Gastrocnemius medialis (tissue), 4 donors: ENCODE measurements at regions not wholly inside any gene's neighbourhood (a gene's known extent, or its start where the extent isn't known, plus 50 kb on each side); places are given as distances from the start of the nearest gene placed in this dataset.

Source experiments
- POLR2A ChIP-seq, 2 donors: fragments of 450-650 bp; IDR thresholded peaks; one replicate each; pipeline ENCODE4 v1.6.1; 2017; ENCODE audit warnings: antibody characterized with exemption in 2 of 2, mild to moderate bottlenecking in 2 of 2, moderate library complexity in 2 of 2
- TF ChIP-seq, protein P1 (sequence below), 5 experiments: fragments of 450-650 bp in 3 of 5; fragments of 200-600 bp in 2 of 5; sonication (generic) in 2 of 5; IDR thresholded peaks in 4 of 5; conservative IDR thresholded peaks in 1 of 5; 1 replicate in 4 of 5; 2 replicates in 1 of 5; pipeline ENCODE4 v1.5.1; 2016 to 2019; ENCODE audit warnings: antibody characterized with exemption in 5 of 5, mild to moderate bottlenecking in 3 of 5, moderate library complexity in 3 of 5

DNA sequence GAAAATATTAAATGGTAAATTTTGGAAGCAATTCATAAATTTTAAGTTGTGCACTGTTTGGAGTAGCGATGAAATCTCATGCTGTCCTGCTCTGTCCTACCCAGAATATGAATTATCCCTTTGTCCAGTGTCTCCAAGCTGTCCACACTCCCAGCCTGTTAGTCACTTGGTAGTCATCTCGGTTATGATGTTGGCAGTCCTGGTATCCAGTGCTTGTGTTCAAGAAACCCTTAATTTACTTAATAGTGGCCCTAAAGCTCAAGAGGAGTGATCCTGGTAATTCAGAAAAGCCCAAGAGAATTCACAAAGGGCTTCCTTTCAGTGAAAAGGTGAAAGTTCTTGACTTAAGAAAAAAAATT lies 71.8 kb upstream of the STAM2 start:
- TF ChIP-seq, protein P1, sequence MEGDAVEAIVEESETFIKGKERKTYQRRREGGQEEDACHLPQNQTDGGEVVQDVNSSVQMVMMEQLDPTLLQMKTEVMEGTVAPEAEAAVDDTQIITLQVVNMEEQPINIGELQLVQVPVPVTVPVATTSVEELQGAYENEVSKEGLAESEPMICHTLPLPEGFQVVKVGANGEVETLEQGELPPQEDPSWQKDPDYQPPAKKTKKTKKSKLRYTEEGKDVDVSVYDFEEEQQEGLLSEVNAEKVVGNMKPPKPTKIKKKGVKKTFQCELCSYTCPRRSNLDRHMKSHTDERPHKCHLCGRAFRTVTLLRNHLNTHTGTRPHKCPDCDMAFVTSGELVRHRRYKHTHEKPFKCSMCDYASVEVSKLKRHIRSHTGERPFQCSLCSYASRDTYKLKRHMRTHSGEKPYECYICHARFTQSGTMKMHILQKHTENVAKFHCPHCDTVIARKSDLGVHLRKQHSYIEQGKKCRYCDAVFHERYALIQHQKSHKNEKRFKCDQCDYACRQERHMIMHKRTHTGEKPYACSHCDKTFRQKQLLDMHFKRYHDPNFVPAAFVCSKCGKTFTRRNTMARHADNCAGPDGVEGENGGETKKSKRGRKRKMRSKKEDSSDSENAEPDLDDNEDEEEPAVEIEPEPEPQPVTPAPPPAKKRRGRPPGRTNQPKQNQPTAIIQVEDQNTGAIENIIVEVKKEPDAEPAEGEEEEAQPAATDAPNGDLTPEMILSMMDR (IDR thresholded peaks at IDR 0.05 in 4 of 5, conservative IDR thresholded peaks at IDR 0.05 in 1 of 5) = no peak
- no peak for TF ChIP-seq POLR2A (IDR thresholded peaks at IDR 0.05)
